SK-N-SH (cell line): ENCODE measurements at regions not wholly inside any gene's neighbourhood (a gene's known extent, or its start where the extent isn't known, plus 50 kb on each side); places are given as distances from the start of the nearest gene placed in this dataset.

ENCODE experiments used
- CTCF ChIA-PET: fragments of 300-600, 350-600 bp; formaldehyde crosslinking; extraction: SDS; loops from one replicate; lab custom pipeline; 2021; lab: Yijun Ruan, JAX
- POLR2A ChIA-PET: fragments of 350-600 bp; sonication (Branson Sonifier 250); formaldehyde crosslinking; extraction: SDS; loops from one replicate; lab custom pipeline; 2020; ENCODE audit warnings: antibody characterized with exemption, inconsistent platforms; lab: Yijun Ruan, JAX
- DNase-seq: peaks from one replicate; pipeline ENCODE4 v3.0.0; 2012
- H2AFZ ChIP-seq: fragments of 200-600 bp; sonication (generic); 2 replicates; pipeline ENCODE4 v1.8.1; 2016; ENCODE audit warnings: antibody characterized with exemption, mild to moderate bottlenecking, low read depth
- H3F3A ChIP-seq: fragments of 200-600 bp; sonication (generic); replicated peaks from 2 replicates; pipeline ENCODE3; 2016; ENCODE audit warnings: antibody characterized with exemption, mild to moderate bottlenecking; ENCODE audit not compliant: insufficient read depth
- H3K27ac ChIP-seq, 2 experiments: fragments of 200-500 bp in 1 of 2; fragments of 200-600 bp in 1 of 2; sonication (Bioruptor generic) in 1 of 2; sonication (generic), shearing (Covaris generic) in 1 of 2; 2 replicates each; pipeline versions ENCODE4 v1.5.1 to v1.6.1; 2014 to 2016; ENCODE audit warnings: low read depth in 2 of 2, inconsistent platforms in 1 of 2, low read length in 1 of 2, mild to moderate bottlenecking in 1 of 2, mixed read lengths in 1 of 2
- H3K27me3 ChIP-seq: fragments of 200-600 bp; sonication (generic), shearing (Covaris generic); 2 replicates; pipeline ENCODE4 v1.6.1; 2016; ENCODE audit warnings: mixed run types; ENCODE audit not compliant: insufficient read depth
- H3K36me3 ChIP-seq, 2 experiments: fragments of 200-500 bp in 1 of 2; fragments of 200-600 bp in 1 of 2; sonication (Bioruptor generic) in 1 of 2; sonication (generic) in 1 of 2; replicated peaks in 1 of 2; 2 replicates each; pipeline versions ENCODE3 to v1.5.1; 2014 to 2016; ENCODE audit warnings: low read length in 1 of 2, mild to moderate bottlenecking in 1 of 2; ENCODE audit not compliant: insufficient read depth in 2 of 2, control insufficient read depth in 1 of 2
- H3K4me1 ChIP-seq, 2 experiments: fragments of 200-500 bp in 1 of 2; fragments of 200-600 bp in 1 of 2; sonication (Bioruptor generic) in 1 of 2; sonication (generic), shearing (Covaris generic) in 1 of 2; 2 replicates each; pipeline versions ENCODE4 v1.5.1 to v1.6.1; 2014 to 2016; ENCODE audit warnings: low read depth in 1 of 2, low read length in 1 of 2, mixed run types in 1 of 2; ENCODE audit not compliant: insufficient read depth in 2 of 2, control insufficient read depth in 1 of 2
- H3K4me2 ChIP-seq: fragments of 200-600 bp; sonication (generic), shearing (Covaris generic); 2 replicates; pipeline ENCODE4 v1.6.1; 2017; ENCODE audit warnings: mixed run types
- H3K4me3 ChIP-seq, 2 experiments: fragments of 200-500 bp in 1 of 2; fragments of 200-600 bp in 1 of 2; sonication (Bioruptor generic) in 1 of 2; sonication (generic), shearing (Covaris generic) in 1 of 2; 2 replicates each; pipeline versions ENCODE4 v1.5.1 to v1.8.1; 2014 to 2016; ENCODE audit warnings: low read depth in 2 of 2, inconsistent platforms in 1 of 2, low read length in 1 of 2, mild to moderate bottlenecking in 1 of 2, mixed read lengths in 1 of 2, moderate library complexity in 1 of 2
- H3K79me2 ChIP-seq: fragments of 200-600 bp; sonication (generic); 2 replicates; pipeline ENCODE4 v1.8.1; 2017; ENCODE audit warnings: mild to moderate bottlenecking; ENCODE audit not compliant: insufficient read depth
- H3K9ac ChIP-seq: fragments of 200-600 bp; sonication (generic); 2 replicates; pipeline ENCODE4 v1.6.1; 2017; ENCODE audit warnings: mixed run types
- H3K9me2 ChIP-seq: fragments of 200-600 bp; sonication (generic); 2 replicates; pipeline ENCODE4 v1.6.1; 2017; ENCODE audit warnings: mixed run types
- H3K9me3 ChIP-seq: fragments of 200-600 bp; sonication (generic); 2 replicates; pipeline ENCODE4 v1.6.1; 2017; ENCODE audit warnings: mixed run types, mild to moderate bottlenecking, moderate library complexity
- H4K20me1 ChIP-seq: fragments of 200-600 bp; sonication (generic); 2 replicates; pipeline ENCODE4 v1.6.1; 2017; ENCODE audit warnings: mild to moderate bottlenecking, mixed run types; ENCODE audit not compliant: insufficient read depth
- CHD2 ChIP-seq: fragments of 150-350 bp; IDR thresholded peaks from 2 replicates; pipeline ENCODE4 v1.6.1; 2018; ENCODE audit warnings: low read length; ENCODE audit not compliant: partially characterized antibody
- ELF1 ChIP-seq: IDR thresholded peaks from 2 replicates; pipeline ENCODE4 v1.4.0; 2012
- FOXM1 ChIP-seq: IDR thresholded peaks from 2 replicates; pipeline ENCODE4 v1.4.0; 2012; ENCODE audit warnings: low read depth, mild to moderate bottlenecking
- MEF2A ChIP-seq: IDR thresholded peaks from 2 replicates; pipeline ENCODE4 v1.4.0; 2012; ENCODE audit warnings: low read depth, borderline replicate concordance
- NFIC ChIP-seq: IDR thresholded peaks from 2 replicates; pipeline ENCODE4 v1.4.0; 2012; ENCODE audit warnings: borderline replicate concordance
- PBX3 ChIP-seq: IDR thresholded peaks from 2 replicates; pipeline ENCODE4; 2012
- POLR2AphosphoS5 ChIP-seq: IDR thresholded peaks from 2 replicates; pipeline ENCODE4 v1.6.1; 2012; ENCODE audit warnings: low read depth, low read length
- RAD21 ChIP-seq: IDR thresholded peaks from 2 replicates; pipeline ENCODE4 v1.6.1; 2012; ENCODE audit warnings: mild to moderate bottlenecking, low read length
- REST ChIP-seq: IDR thresholded peaks from 2 replicates; pipeline ENCODE4 v1.6.1; 2012; ENCODE audit warnings: mild to moderate bottlenecking, low read depth, low read length, moderate library complexity
- RFX5 ChIP-seq: IDR thresholded peaks from 2 replicates; pipeline ENCODE4 v1.6.1; 2012; ENCODE audit warnings: mild to moderate bottlenecking, improper control_type of control experiment, low read length
- RXRA ChIP-seq: IDR thresholded peaks from 2 replicates; pipeline ENCODE4 v1.4.0; 2012; ENCODE audit warnings: low read depth, mild to moderate bottlenecking, borderline replicate concordance
- TAF1 ChIP-seq: IDR thresholded peaks from 2 replicates; pipeline ENCODE4 v1.6.1; 2012; ENCODE audit warnings: low read depth, mild to moderate bottlenecking, low read length, moderate library complexity, borderline replicate concordance
- TCF12 ChIP-seq: IDR thresholded peaks from 2 replicates; pipeline ENCODE4 v1.4.0; 2012
- YY1 ChIP-seq: IDR thresholded peaks from 2 replicates; pipeline ENCODE4 v1.4.0; 2012; ENCODE audit warnings: low read depth, mild to moderate bottlenecking
- WGBS: methylation state at CpG from one replicate; pipeline ENCODE4 v1.1.6; 2017; ENCODE audit warnings: low lambda C conversion rate; 5-methylcytosine and 5-hydroxymethylcytosine counted together
- TF ChIP-seq, protein P1 (sequence below): fragments of 150-350 bp; IDR thresholded peaks from 2 replicates; pipeline ENCODE4 v1.6.1; 2016; ENCODE audit warnings: mild to moderate bottlenecking, low read depth, low read length
- TF ChIP-seq, protein P2 (sequence below): IDR thresholded peaks from 2 replicates; pipeline ENCODE4 v1.4.0; 2012; ENCODE audit warnings: low read depth
- TF ChIP-seq, protein P3 (sequence below): fragments of 200-600 bp; sonication (generic); IDR thresholded peaks from 2 replicates; pipeline ENCODE4 v1.6.1; 2017; ENCODE audit warnings: antibody characterized with exemption, mild to moderate bottlenecking, moderate library complexity

- TF ChIP-seq NFIC: no peak
- TF ChIP-seq, protein P1, sequence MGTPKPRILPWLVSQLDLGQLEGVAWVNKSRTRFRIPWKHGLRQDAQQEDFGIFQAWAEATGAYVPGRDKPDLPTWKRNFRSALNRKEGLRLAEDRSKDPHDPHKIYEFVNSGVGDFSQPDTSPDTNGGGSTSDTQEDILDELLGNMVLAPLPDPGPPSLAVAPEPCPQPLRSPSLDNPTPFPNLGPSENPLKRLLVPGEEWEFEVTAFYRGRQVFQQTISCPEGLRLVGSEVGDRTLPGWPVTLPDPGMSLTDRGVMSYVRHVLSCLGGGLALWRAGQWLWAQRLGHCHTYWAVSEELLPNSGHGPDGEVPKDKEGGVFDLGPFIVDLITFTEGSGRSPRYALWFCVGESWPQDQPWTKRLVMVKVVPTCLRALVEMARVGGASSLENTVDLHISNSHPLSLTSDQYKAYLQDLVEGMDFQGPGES: no peak
- TF ChIP-seq RFX5: no peak
- TF ChIP-seq YY1: no peak
- TF ChIP-seq REST: no peak
Measured at GRCh38 chr12:127548123-127548553, 718.8 kb upstream of the TMEM132C start (continued).

- Histone ChIP-seq H3K27ac (no peak overlapping the region), H2AFZ (no peak overlapping the region), H3K4me1 (no peaks in the 10 kb centered on the region), H3K9me3 (no peaks in the 10 kb centered on the region), H3K36me3 (no peaks in the 10 kb centered on the region), H3K9me2 (no peaks in the 10 kb centered on the region), H3K4me3 (no peak overlapping the region), H3K27me3 (no peaks in the 10 kb centered on the region), H3K4me2 (no peak overlapping the region), H3K79me2 (no peaks in the 10 kb centered on the region), H3F3A (no peaks in the 10 kb centered on the region), H4K20me1 (no peaks in the 10 kb centered on the region), H3K9ac (no peak overlapping the region)
- POLR2A ChIA-PET: no interaction called here
- CTCF ChIA-PET: no interaction called here
- 27% methylated on average over 8 of the region's 8 CpGs for WGBS
- DNase-seq: no peak
- TF ChIP-seq, protein P2, sequence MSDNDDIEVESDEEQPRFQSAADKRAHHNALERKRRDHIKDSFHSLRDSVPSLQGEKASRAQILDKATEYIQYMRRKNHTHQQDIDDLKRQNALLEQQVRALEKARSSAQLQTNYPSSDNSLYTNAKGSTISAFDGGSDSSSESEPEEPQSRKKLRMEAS: no peak
- TF ChIP-seq FOXM1 (no peak), REST (no peak), RAD21 (no peak), CHD2 (no peak), RFX5 (no peak), POLR2AphosphoS5 (no peak), MEF2A (no peak), TCF12 (no peak), PBX3 (no peak), TAF1 (no peak), RXRA (no peak), YY1 (no peak), ELF1 (no peak)
- TF ChIP-seq, protein P3, sequence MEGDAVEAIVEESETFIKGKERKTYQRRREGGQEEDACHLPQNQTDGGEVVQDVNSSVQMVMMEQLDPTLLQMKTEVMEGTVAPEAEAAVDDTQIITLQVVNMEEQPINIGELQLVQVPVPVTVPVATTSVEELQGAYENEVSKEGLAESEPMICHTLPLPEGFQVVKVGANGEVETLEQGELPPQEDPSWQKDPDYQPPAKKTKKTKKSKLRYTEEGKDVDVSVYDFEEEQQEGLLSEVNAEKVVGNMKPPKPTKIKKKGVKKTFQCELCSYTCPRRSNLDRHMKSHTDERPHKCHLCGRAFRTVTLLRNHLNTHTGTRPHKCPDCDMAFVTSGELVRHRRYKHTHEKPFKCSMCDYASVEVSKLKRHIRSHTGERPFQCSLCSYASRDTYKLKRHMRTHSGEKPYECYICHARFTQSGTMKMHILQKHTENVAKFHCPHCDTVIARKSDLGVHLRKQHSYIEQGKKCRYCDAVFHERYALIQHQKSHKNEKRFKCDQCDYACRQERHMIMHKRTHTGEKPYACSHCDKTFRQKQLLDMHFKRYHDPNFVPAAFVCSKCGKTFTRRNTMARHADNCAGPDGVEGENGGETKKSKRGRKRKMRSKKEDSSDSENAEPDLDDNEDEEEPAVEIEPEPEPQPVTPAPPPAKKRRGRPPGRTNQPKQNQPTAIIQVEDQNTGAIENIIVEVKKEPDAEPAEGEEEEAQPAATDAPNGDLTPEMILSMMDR: no peak
Measured at GRCh38 chr12:127550271-127550670, 716.7 kb upstream of the TMEM132C start.
